ENCODE measurements at regions not wholly inside any gene's neighbourhood (a gene's known extent, or its start where the extent isn't known, plus 50 kb on each side); places are given as distances from the start of the nearest gene placed in this dataset.

- TF ChIP-seq CHD7 (IDR thresholded peaks at IDR 0.05; ENCODE audit: insufficient replicate concordance, low read length) (no peak), SIRT6 (IDR thresholded peaks at IDR 0.05; ENCODE audit: low read length) (no peak), MAFK (IDR thresholded peaks at IDR 0.05; ENCODE audit: low read depth, low read length) (no peak), CTCF (IDR thresholded peaks at IDR 0.05; ENCODE audit: control extremely low read depth in 1 of 3, insufficient read depth in 1 of 3, low read depth in 1 of 3, low read length in 3 of 3) (no peak), RNF2 (IDR thresholded peaks at IDR 0.05; ENCODE audit: borderline replicate concordance, low read depth, low read length, missing control alignments, poor library complexity, severe bottlenecking) (no peak), SP1 (IDR thresholded peaks at IDR 0.05; ENCODE audit: low read depth, low read length) (no peak), ATF2 (IDR thresholded peaks at IDR 0.05; ENCODE audit: low read length) (no peak), SP4 (IDR thresholded peaks at IDR 0.05; ENCODE audit: low read length) (no peak)
These were observed 174.7 kb downstream of the IRX2 start (continued) for GRCh38 chr5:2576823-2577222.

Data from H1 (cell line).